ENCODE measurements at regions not wholly inside any gene's neighbourhood (a gene's known extent, or its start where the extent isn't known, plus 50 kb on each side); places are given as distances from the start of the nearest gene placed in this dataset.
"Not testable (repeated sequence)": the region's sequence is repeated elsewhere in the genome, so short reads cannot be mapped to it uniquely, and the experiment has no call there.

DNA sequence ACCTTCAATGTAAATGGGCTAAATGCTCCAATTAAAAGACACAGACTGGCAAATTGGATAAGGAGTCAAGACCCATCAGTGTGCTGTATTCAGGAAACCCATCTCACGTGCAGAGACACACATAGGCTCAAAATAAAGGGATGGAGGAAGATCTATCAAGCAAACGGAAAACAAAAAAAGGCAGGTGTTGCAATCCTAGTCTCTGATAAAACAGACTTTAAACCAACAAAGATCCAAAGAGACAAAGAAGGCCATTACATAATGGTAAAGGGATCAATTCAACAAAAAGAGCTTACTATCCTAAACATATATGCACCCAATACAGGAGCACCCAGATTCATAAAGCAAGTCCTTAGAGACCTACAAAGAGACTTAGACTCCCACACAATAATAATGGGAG is 161.6 kb downstream of the AHSP start:
- not testable (repeated sequence) for TF ChIP-seq CTCF (IDR thresholded peaks at IDR 0.05); ZFX (IDR thresholded peaks at IDR 0.05; ENCODE audit: borderline replicate concordance)

Measured in 22Rv1 (cell line).